ENCODE measurements at regions not wholly inside any gene's neighbourhood (a gene's known extent, or its start where the extent isn't known, plus 50 kb on each side); places are given as distances from the start of the nearest gene placed in this dataset.

DNA sequence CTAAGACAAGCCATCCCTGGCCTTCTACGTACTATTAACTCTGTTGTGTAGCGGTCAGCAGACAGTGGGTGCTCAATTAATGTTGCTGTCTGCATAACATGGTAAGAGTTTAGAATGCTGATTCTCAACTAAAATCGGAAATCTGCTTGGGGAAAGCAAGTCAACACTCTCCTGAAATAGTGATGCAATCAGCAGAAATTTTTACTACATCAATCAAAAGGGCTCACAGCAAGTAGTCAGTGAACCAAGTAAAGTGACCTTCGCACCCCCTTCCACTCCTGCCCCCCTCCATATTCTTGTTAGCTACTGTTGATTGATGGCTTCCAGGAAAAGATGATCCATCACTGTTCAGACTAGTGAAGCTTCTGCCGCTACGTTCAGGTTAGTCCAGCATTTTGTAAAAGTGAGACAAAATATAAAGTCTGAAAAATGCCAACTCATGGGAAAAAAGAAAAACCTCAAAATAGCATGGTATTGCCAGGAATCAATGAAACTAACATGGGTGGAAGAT, 247.9 kb downstream of the HNRNPD start:
- TF ChIP-seq POLR2AphosphoS5 (IDR thresholded peaks at IDR 0.05; ENCODE audit: low read depth, low read length), result no peak
- TF ChIP-seq, protein P1, sequence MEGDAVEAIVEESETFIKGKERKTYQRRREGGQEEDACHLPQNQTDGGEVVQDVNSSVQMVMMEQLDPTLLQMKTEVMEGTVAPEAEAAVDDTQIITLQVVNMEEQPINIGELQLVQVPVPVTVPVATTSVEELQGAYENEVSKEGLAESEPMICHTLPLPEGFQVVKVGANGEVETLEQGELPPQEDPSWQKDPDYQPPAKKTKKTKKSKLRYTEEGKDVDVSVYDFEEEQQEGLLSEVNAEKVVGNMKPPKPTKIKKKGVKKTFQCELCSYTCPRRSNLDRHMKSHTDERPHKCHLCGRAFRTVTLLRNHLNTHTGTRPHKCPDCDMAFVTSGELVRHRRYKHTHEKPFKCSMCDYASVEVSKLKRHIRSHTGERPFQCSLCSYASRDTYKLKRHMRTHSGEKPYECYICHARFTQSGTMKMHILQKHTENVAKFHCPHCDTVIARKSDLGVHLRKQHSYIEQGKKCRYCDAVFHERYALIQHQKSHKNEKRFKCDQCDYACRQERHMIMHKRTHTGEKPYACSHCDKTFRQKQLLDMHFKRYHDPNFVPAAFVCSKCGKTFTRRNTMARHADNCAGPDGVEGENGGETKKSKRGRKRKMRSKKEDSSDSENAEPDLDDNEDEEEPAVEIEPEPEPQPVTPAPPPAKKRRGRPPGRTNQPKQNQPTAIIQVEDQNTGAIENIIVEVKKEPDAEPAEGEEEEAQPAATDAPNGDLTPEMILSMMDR (IDR thresholded peaks at IDR 0.05), result no peak
- TF ChIP-seq, protein P2, sequence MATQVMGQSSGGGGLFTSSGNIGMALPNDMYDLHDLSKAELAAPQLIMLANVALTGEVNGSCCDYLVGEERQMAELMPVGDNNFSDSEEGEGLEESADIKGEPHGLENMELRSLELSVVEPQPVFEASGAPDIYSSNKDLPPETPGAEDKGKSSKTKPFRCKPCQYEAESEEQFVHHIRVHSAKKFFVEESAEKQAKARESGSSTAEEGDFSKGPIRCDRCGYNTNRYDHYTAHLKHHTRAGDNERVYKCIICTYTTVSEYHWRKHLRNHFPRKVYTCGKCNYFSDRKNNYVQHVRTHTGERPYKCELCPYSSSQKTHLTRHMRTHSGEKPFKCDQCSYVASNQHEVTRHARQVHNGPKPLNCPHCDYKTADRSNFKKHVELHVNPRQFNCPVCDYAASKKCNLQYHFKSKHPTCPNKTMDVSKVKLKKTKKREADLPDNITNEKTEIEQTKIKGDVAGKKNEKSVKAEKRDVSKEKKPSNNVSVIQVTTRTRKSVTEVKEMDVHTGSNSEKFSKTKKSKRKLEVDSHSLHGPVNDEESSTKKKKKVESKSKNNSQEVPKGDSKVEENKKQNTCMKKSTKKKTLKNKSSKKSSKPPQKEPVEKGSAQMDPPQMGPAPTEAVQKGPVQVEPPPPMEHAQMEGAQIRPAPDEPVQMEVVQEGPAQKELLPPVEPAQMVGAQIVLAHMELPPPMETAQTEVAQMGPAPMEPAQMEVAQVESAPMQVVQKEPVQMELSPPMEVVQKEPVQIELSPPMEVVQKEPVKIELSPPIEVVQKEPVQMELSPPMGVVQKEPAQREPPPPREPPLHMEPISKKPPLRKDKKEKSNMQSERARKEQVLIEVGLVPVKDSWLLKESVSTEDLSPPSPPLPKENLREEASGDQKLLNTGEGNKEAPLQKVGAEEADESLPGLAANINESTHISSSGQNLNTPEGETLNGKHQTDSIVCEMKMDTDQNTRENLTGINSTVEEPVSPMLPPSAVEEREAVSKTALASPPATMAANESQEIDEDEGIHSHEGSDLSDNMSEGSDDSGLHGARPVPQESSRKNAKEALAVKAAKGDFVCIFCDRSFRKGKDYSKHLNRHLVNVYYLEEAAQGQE (IDR thresholded peaks at IDR 0.05; ENCODE audit: insufficient read depth in 1 of 2, low read depth in 2 of 2, low read length in 1 of 2), result no peak
- TF ChIP-seq SIN3A (IDR thresholded peaks at IDR 0.05; ENCODE audit: borderline replicate concordance, insufficient read depth, low read depth, low read length), result no peak
- no peak for TF ChIP-seq TCF7L2 (IDR thresholded peaks at IDR 0.05; ENCODE audit: low read depth, low read length)

Measured in Panc1 (cell line).